ENCODE measurements at regions not wholly inside any gene's neighbourhood (a gene's known extent, or its start where the extent isn't known, plus 50 kb on each side); places are given as distances from the start of the nearest gene placed in this dataset.

GRCh38 chr5:28576022-28576421 is 1537.6 kb upstream of the CDH9 start:
- in situ Hi-C loops (cut with HindIII; ENCODE audit: low sequenced_read_pairs) = no loop called here
- no peak for DNase-seq (ENCODE audit: low spot score)

- no peak for DNase-seq (ENCODE audit: low spot score)
- in situ Hi-C loops (cut with HindIII; ENCODE audit: low sequenced_read_pairs) = no loop called here
These were observed 1537.0 kb upstream of the CDH9 start for GRCh38 chr5:28575368-28575767.

GRCh38 chr5:28574606-28575005 is 1536.2 kb upstream of the CDH9 start:
- no peak for DNase-seq (ENCODE audit: low spot score)
- in situ Hi-C loops (cut with HindIII; ENCODE audit: low sequenced_read_pairs) = no loop called here

- in situ Hi-C loops (cut with HindIII; ENCODE audit: low sequenced_read_pairs) = no loop called here
- no peak for DNase-seq (ENCODE audit: low spot score)
These were observed 1528.7 kb upstream of the CDH9 start for GRCh38 chr5:28567048-28567447.

- in situ Hi-C loops (cut with HindIII; ENCODE audit: low sequenced_read_pairs) = no loop called here
- no peak for DNase-seq (ENCODE audit: low spot score)
These were observed 1523.1 kb upstream of the CDH9 start for GRCh38 chr5:28561522-28561921.

GRCh38 chr5:28558196-28558595 is 1519.8 kb upstream of the CDH9 start:
- in situ Hi-C loops (cut with HindIII; ENCODE audit: low sequenced_read_pairs) = no loop called here
- no peak for DNase-seq (ENCODE audit: low spot score)

GRCh38 chr5:28557114-28557513 is 1518.7 kb upstream of the CDH9 start:
- in situ Hi-C loops (cut with HindIII; ENCODE audit: low sequenced_read_pairs) = no loop called here
- no peak for DNase-seq (ENCODE audit: low spot score)

GRCh38 chr5:28549588-28549987 is 1511.2 kb upstream of the CDH9 start:
- DNase-seq (ENCODE audit: low spot score) = no peak
- in situ Hi-C loops (cut with HindIII; ENCODE audit: low sequenced_read_pairs) = no loop called here

GRCh38 chr5:28548856-28549255 is 1510.5 kb upstream of the CDH9 start:
- no peak for DNase-seq (ENCODE audit: low spot score)
- in situ Hi-C loops (cut with HindIII; ENCODE audit: low sequenced_read_pairs) = no loop called here

GRCh38 chr5:28544501-28544900 is 1506.1 kb upstream of the CDH9 start:
- in situ Hi-C loops (cut with HindIII; ENCODE audit: low sequenced_read_pairs) = no loop called here
- DNase-seq (ENCODE audit: low spot score) = no peak

GRCh38 chr5:28543473-28544098 is 1505.2 kb upstream of the CDH9 start:
- in situ Hi-C loops (cut with HindIII; ENCODE audit: low sequenced_read_pairs) = no loop called here
- no peak for DNase-seq (ENCODE audit: low spot score)

- in situ Hi-C loops (cut with HindIII; ENCODE audit: low sequenced_read_pairs) = no loop called here
- DNase-seq (ENCODE audit: low spot score) = no peak
These were observed 1504.6 kb upstream of the CDH9 start for GRCh38 chr5:28542987-28543386.

GRCh38 chr5:28523888-28524635 is 1485.7 kb upstream of the CDH9 start:
- in situ Hi-C loops (cut with HindIII; ENCODE audit: low sequenced_read_pairs) = no loop called here
- peak; percentile 2 for DNase-seq (ENCODE audit: low spot score)

- in situ Hi-C loops (cut with HindIII; ENCODE audit: low sequenced_read_pairs) = no loop called here
- no peak for DNase-seq (ENCODE audit: low spot score)
These were observed 1485.0 kb upstream of the CDH9 start for GRCh38 chr5:28523416-28523815.

- no peak for DNase-seq (ENCODE audit: low spot score)
- in situ Hi-C loops (cut with HindIII; ENCODE audit: low sequenced_read_pairs) = no loop called here
These were observed 1479.3 kb upstream of the CDH9 start for GRCh38 chr5:28517691-28518090.

- in situ Hi-C loops (cut with HindIII; ENCODE audit: low sequenced_read_pairs) = no loop called here
- DNase-seq (ENCODE audit: low spot score) = no peak
These were observed 1478.3 kb upstream of the CDH9 start for GRCh38 chr5:28516722-28517121.

- in situ Hi-C loops (cut with HindIII; ENCODE audit: low sequenced_read_pairs) = no loop called here
- no peak for DNase-seq (ENCODE audit: low spot score)
These were observed 1474.3 kb upstream of the CDH9 start for GRCh38 chr5:28512648-28513047.

- in situ Hi-C loops (cut with HindIII; ENCODE audit: low sequenced_read_pairs) = no loop called here
- no peak for DNase-seq (ENCODE audit: low spot score)
These were observed 1466.7 kb upstream of the CDH9 start for GRCh38 chr5:28505121-28505520.

GRCh38 chr5:28500511-28500910 is 1462.1 kb upstream of the CDH9 start:
- in situ Hi-C loops (cut with HindIII; ENCODE audit: low sequenced_read_pairs) = no loop called here
- no peak for DNase-seq (ENCODE audit: low spot score)

- in situ Hi-C loops (cut with HindIII; ENCODE audit: low sequenced_read_pairs) = no loop called here
- no peak for DNase-seq (ENCODE audit: low spot score)
These were observed 1461.4 kb upstream of the CDH9 start for GRCh38 chr5:28499766-28500290.

GRCh38 chr5:28495876-28496275 is 1457.5 kb upstream of the CDH9 start:
- no peak for DNase-seq (ENCODE audit: low spot score)
- in situ Hi-C loops (cut with HindIII; ENCODE audit: low sequenced_read_pairs) = no loop called here

All from G401 (cell line).